IPS-18a (cell line): ENCODE measurements at regions not wholly inside any gene's neighbourhood (a gene's known extent, or its start where the extent isn't known, plus 50 kb on each side); places are given as distances from the start of the nearest gene placed in this dataset.

ENCODE experiments used
- H3K27ac ChIP-seq: one replicate; pipeline ENCODE4 v1.5.1; 2013; ENCODE audit warnings: low read length
- H3K27me3 ChIP-seq: one replicate; pipeline ENCODE4 v1.6.1; 2013; ENCODE audit warnings: mild to moderate bottlenecking, low read length; ENCODE audit not compliant: control insufficient read depth, insufficient read depth
- H3K36me3 ChIP-seq: one replicate; pipeline ENCODE4 v1.6.1; 2013; ENCODE audit warnings: low read depth, low read length; ENCODE audit not compliant: control insufficient read depth
- H3K4me1 ChIP-seq: one replicate; pipeline ENCODE4 v1.6.1; 2013; ENCODE audit warnings: low read depth, low read length; ENCODE audit not compliant: control insufficient read depth
- H3K4me3 ChIP-seq: one replicate; pipeline ENCODE4 v1.5.1; 2013; ENCODE audit warnings: low read length
- H3K9ac ChIP-seq: one replicate; pipeline ENCODE4 v1.6.1; 2013; ENCODE audit warnings: mild to moderate bottlenecking, low read length, moderate library complexity
- H3K9me3 ChIP-seq: one replicate; pipeline ENCODE4 v1.6.1; 2013; ENCODE audit warnings: low read depth, low read length; ENCODE audit not compliant: control insufficient read depth

DNA sequence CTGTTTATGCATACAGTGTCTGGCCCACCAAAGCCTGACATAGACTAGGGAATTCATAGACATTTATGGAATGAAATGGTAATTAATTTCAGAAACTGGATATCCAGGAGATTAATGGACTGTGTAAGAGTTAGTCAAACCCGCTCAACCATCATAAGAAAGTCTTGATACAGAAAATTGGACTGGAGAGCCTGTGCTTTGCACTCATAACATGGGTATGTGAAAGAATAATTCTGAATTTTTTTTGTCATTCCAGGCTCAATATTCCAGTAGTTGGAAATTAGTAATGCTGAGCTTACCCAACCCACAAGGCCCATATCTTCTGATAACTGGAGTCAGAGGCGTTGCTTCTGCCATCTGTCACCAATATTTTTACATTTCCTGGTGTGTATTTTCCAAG is 799.7 kb upstream of the IGFBP3 start:
- no peak overlapping the region for H3K9ac ChIP-seq
- no peak overlapping the region for H3K4me3 ChIP-seq
- H3K27ac ChIP-seq: no peak overlapping the region
- no peaks in the 10 kb centered on the region for H3K36me3 ChIP-seq
- no peaks in the 10 kb centered on the region for H3K4me1 ChIP-seq
- no peaks in the 10 kb centered on the region for H3K9me3 ChIP-seq
- H3K27me3 ChIP-seq: no peaks in the 10 kb centered on the region

DNA sequence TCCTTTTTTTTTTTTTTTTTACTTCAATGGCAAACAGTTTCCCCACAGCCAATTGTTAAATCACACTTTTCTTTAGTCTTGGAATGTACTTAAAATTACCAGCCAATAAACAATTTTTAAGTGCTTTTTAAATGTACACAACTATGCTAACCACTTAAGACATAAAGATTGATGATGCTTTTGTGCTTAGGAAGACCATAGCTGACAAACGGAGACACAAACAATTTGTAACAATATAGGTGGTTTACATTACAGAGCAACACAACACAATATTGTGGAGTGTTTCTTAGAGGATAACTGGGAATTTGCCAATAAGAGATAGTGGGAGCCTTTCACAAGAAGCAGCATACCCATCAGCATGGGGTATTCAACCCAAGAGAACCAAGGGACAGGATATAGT is 798.5 kb upstream of the IGFBP3 start:
- no peak overlapping the region for H3K27ac ChIP-seq
- no peaks in the 10 kb centered on the region for H3K4me1 ChIP-seq
- H3K27me3 ChIP-seq: no peaks in the 10 kb centered on the region
- no peak overlapping the region for H3K9ac ChIP-seq
- no peak overlapping the region for H3K4me3 ChIP-seq
- H3K9me3 ChIP-seq: no peaks in the 10 kb centered on the region
- H3K36me3 ChIP-seq: no peaks in the 10 kb centered on the region

- Histone ChIP-seq H3K36me3 (no peaks in the 10 kb centered on the region), H3K27me3 (no peaks in the 10 kb centered on the region), H3K9me3 (no peaks in the 10 kb centered on the region), H3K4me1 (no peaks in the 10 kb centered on the region), H3K4me3 (no peak overlapping the region), H3K27ac (no peak overlapping the region), H3K9ac (no peak overlapping the region)
Measured at GRCh38 chr7:46716926-46717325, 795.9 kb upstream of the IGFBP3 start.

GRCh38 chr7:46715579-46715978 is 794.5 kb upstream of the IGFBP3 start:
- no peak overlapping the region for H3K27ac ChIP-seq
- H3K4me3 ChIP-seq: no peak overlapping the region
- H3K36me3 ChIP-seq: no peaks in the 10 kb centered on the region
- H3K9ac ChIP-seq: no peak overlapping the region
- H3K9me3 ChIP-seq: no peaks in the 10 kb centered on the region
- no peaks in the 10 kb centered on the region for H3K4me1 ChIP-seq
- no peaks in the 10 kb centered on the region for H3K27me3 ChIP-seq

DNA sequence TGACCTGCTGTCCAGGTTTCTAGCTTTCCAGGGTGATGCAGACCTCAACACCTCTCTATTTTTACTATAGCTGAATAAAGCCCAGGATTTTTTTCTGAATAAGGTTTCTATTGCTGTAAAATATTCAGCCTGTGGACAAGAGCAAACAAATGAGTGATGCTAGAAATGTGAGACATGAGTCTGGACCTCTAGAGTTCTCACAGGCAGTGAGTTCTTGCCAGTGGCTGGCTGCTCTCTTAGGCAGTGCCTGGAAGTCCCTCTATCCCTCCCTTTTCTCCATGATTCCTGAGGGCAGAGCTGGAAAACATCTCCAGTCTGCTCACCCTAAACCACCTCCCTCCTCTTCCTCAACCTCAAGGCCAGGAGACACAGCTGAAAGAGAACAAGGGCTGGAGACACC is 793.8 kb upstream of the IGFBP3 start:
- no peaks in the 10 kb centered on the region for H3K4me1 ChIP-seq
- H3K4me3 ChIP-seq: no peak overlapping the region
- H3K36me3 ChIP-seq: no peaks in the 10 kb centered on the region
- no peak overlapping the region for H3K9ac ChIP-seq
- H3K9me3 ChIP-seq: no peaks in the 10 kb centered on the region
- H3K27me3 ChIP-seq: no peaks in the 10 kb centered on the region
- H3K27ac ChIP-seq: no peak overlapping the region

- H3K4me1 ChIP-seq: no peaks in the 10 kb centered on the region
- H3K36me3 ChIP-seq: no peaks in the 10 kb centered on the region
- H3K27ac ChIP-seq: no peak overlapping the region
- H3K9me3 ChIP-seq: no peaks in the 10 kb centered on the region
- H3K4me3 ChIP-seq: no peak overlapping the region
- H3K9ac ChIP-seq: no peak overlapping the region
- no peaks in the 10 kb centered on the region for H3K27me3 ChIP-seq
Measured at GRCh38 chr7:46713868-46714596, 793.0 kb upstream of the IGFBP3 start.

GRCh38 chr7:46710927-46711326 is 789.9 kb upstream of the IGFBP3 start:
- H3K4me1 ChIP-seq: no peaks in the 10 kb centered on the region
- no peaks in the 10 kb centered on the region for H3K36me3 ChIP-seq
- no peaks in the 10 kb centered on the region for H3K27me3 ChIP-seq
- H3K4me3 ChIP-seq: no peak overlapping the region
- no peak overlapping the region for H3K9ac ChIP-seq
- no peaks in the 10 kb centered on the region for H3K9me3 ChIP-seq
- no peak overlapping the region for H3K27ac ChIP-seq

GRCh38 chr7:46707973-46708372 is 786.9 kb upstream of the IGFBP3 start:
- Histone ChIP-seq H3K27ac (no peak overlapping the region), H3K4me1 (no peaks in the 10 kb centered on the region)

GRCh38 chr7:46705386-46706255 is 784.5 kb upstream of the IGFBP3 start:
- no peak overlapping the region for H3K9ac ChIP-seq
- no peaks in the 10 kb centered on the region for H3K4me1 ChIP-seq
- no peaks in the 10 kb centered on the region for H3K9me3 ChIP-seq
- H3K27ac ChIP-seq: no peak overlapping the region
- no peaks in the 10 kb centered on the region for H3K36me3 ChIP-seq
- H3K27me3 ChIP-seq: no peaks in the 10 kb centered on the region
- no peak overlapping the region for H3K4me3 ChIP-seq

More at GRCh38 chr7:46707973-46708372, 786.9 kb upstream of the IGFBP3 start:
- Histone ChIP-seq H3K4me3 (no peak overlapping the region), H3K36me3 (no peaks in the 10 kb centered on the region), H3K27me3 (no peaks in the 10 kb centered on the region), H3K9ac (no peak overlapping the region), H3K9me3 (no peaks in the 10 kb centered on the region)

DNA sequence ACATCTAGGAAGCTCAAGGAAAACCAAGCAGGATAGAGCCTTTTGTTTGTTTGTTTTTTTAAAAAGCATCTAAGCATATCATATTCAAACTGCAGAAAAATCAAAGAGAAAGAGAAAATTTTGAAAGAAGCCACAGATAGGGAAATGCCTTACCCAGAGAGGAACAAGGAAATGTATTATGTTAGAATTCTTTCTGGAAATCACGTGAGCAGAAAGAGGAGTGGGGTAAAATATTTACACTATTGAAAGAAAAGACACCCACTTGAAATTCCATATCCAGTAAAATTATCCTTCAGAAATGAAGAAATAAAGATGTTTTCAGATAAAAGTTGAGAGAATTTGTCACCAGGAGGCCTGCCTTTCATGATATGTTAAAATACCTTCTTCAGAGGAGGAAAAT is 775.7 kb upstream of the IGFBP3 start:
- Histone ChIP-seq H3K4me3 (no peak overlapping the region), H3K36me3 (no peaks in the 10 kb centered on the region), H3K27ac (no peak overlapping the region), H3K27me3 (no peaks in the 10 kb centered on the region), H3K4me1 (no peaks in the 10 kb centered on the region), H3K9ac (no peak overlapping the region), H3K9me3 (no peaks in the 10 kb centered on the region)

DNA sequence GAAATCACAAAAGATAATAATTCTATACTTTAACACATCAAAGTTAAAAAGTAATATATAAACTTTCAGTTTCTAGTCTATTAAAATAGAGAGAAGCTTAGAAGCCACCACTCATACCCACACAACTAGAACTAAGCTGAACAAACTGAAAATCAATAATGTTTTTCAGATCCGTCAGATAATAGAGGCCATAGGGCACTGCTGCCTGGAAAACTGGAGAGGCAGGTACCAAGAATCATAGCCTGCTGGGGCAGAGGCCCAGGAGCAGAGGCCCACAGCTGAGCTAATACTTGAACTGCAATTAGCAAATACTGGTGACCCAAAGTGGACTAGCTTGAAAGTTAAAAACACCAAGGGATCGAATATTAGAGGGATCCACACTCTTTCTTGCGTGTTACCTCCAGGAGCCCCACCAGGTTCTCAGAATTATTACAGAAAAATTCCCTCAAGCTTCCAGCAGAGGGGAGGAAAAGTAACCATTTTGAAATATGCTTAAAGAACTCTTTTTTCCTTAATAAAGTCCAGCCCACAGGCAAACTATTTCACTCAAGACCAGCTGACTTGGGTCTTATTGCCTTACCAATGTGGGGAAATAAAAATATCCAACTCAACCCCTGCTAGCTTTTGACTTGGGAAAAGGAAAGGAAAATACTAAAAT is 774.1 kb upstream of the IGFBP3 start:
- no peak overlapping the region for H3K4me3 ChIP-seq
- H3K27ac ChIP-seq: no peak overlapping the region
- H3K4me1 ChIP-seq: no peaks in the 10 kb centered on the region
- no peaks in the 10 kb centered on the region for H3K27me3 ChIP-seq
- no peaks in the 10 kb centered on the region for H3K9me3 ChIP-seq
- H3K36me3 ChIP-seq: no peaks in the 10 kb centered on the region
- no peak overlapping the region for H3K9ac ChIP-seq
